Femur (tissue), 1 donor: ENCODE measurements at regions not wholly inside any gene's neighbourhood (a gene's known extent, or its start where the extent isn't known, plus 50 kb on each side); places are given as distances from the start of the nearest gene placed in this dataset.

ENCODE experiments used
- DNase-seq: peaks from one replicate; pipeline ENCODE4 v3.0.0-alpha.2; 2017

DNA sequence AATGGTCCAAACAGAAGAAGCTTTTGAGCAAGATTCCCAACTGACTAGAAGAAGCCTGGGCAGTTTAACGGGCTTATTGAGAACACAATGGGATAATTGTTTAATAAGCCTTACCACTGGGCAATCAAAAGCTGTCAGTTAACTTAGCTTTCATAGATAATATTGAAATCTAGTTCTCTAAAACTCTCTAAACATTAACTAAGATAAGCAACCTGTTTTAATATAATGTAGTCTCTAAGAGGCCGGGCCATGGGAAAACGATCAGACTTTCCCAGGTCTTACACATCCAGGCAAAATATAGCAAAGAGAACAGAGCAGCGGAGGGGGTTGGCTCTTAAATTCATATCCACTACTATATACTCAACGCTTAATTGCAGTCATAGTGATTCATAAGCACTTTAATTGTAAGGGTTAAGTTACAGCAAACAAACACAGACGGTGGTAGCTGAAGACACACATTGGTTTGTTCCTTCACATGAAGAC is 128.0 kb upstream of the FAM83B start:
- DNase-seq = no peak

DNA sequence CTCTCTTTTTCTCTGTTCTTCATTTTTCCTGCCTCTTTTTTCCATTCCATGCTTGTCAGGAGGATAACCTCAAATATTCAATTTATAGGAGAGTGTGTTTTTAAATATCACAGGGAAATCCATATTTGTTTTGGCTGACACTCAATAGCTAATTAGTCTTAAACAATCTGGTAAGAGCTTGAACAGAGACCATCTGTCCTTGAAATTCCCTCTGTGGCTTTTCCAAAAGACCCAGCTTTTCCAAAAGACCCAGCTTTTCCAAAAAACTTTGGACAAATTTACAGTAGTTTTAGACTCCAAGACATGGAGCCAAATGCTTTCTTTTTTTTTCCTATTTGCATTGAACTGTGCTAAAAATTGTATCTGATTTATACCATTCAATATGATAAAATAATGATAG is 127.4 kb upstream of the FAM83B start:
- no peak for DNase-seq

DNA sequence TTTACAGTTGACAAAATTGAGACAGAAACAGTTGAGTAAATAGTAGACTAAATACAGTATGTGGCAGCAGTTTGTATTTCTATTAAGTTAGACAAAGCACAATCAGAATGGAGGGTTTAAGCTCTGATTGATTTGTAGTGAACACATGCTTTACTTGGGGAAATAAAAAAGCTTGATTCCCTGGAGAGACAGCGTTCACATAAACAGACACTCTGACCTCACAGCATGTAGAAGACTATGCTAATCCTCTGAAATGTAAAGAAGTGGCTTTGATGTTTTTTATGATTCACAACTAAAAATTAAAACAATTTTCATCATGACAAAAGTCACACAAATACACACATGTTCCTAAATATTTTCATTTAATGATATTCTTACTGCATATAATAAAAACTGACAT is 126.9 kb upstream of the FAM83B start:
- no peak for DNase-seq

DNA sequence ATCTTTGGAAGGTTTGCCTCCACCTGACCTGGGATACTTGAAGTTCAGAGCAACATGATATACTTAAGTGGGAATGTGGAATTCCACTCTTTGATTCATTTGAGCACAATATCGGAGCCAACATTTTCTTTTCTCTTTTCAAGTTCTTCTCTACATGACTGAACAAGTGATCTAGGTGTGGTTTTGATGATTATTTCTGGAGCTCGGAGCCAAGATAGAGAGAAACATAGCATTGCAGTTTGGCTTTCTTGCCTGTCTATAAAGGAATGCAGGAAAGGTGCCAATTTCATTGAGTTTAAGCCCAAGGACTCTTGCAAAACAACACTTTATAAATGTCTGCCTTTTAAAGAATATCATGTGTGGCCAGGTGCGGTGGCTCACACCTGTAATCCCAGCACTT is 124.2 kb upstream of the FAM83B start:
- DNase-seq = no peak

DNA sequence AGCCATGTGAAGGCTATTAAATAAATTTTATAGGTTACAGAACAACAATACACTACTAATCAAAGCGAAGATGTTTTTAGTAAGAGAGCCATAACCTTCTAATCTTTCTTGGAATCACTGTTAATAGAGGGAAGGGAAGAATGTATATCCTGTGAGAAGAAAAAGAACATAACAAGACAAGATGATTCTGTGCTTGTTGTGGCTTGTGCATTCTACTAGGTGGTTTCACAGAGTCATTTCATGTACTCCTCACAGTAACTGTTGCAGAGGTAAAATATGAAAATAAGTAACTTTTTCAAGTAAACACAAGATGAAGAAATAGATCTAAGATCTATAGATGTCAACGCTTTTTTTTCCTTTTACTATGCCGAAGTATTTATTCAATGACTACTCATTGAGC is 116.9 kb upstream of the FAM83B start:
- DNase-seq = no peak

DNA sequence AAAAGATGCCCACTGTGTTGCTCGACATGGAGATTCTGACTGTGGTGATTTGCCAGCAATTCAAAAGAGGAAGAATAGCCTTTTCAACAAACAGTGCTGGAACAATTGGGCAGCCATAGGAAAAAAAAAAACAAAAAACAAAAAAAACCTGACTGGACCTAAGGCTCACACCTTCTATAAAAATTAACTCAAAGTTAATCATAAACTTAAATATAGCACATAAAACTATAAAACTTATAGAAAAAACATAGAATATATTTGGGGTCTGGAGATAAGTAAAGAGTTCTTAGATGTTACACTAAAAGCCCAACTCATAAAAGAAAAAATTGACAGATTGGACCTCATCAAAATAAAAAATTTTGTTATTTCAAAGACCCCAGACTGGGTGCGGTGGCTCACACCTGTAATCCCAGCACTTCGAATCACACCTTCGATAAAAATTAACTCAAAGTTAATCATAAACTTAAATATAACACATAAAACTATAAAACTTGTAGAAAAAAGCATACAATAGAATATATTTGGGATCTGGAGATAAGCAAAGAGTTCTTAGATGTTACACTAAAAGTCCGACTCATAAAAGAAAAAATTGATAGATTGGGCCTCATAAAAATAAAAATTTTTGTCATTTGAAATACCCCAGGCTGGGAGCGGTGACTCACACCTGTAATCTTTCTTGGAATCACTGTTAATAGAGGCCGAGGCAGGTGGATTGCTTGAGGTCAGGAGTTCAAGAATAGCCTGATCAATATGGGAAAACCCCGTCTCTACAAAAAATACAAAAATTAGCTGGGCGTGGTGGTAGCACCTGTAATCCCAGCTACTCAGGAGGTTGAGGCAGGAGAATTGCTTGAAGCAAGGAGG is 115.6 kb upstream of the FAM83B start:
- no peak for DNase-seq

DNA sequence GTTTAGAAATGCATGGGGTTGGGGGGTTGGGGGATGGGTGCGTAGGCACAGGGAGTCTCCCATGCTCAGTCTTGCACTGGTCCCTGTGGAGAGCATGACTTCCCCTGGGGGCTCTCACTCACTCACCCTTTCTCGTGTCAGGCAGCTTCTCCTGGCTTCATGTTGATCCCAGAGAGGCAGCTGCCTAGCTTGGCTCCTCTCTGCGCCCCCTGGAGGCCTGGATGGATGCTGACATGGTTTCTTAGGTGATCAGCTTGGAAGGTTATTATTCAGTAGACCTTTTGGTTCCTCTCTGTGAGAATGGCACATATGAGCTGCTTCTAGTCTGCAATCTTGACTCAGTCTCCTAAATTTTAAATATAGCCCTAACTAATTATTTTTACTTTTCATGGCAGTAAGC is 109.3 kb upstream of the FAM83B start:
- DNase-seq = no peak

DNA sequence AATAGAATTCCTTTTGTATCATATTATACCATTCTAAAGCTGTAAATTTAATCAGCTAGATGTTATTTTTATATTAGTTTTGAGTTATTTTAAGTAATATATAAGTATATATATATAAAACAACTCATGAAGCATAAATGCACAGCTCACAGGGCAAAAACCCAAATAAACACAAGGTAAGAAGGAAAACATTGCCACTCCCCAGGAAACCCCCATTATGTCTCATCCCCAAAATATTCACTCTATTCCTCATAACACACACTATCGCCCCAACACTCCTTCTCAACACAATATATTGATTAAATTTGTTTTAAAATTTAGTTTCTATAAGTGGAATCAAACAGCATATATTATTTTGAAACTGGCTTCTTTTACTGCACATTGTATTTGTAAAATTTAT is 98.6 kb upstream of the FAM83B start:
- no peak for DNase-seq

DNA sequence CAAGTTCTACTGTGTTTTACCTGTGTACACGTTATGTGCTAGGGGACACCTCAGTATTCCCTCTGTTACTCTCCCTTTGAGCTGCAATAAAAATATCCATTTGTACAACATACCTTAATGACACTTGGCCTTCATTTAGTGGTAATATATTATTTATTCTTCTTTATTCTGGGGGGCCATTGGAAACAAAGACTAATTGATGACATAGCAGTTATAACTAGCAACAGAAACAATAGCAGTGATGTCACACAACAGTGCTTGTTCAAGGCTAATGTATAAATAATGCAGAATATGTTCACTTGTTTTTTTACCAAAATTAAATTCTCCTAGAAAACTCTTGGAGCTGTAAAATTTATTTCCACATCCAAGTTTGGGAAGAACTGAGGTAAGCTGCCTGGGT is 92.2 kb upstream of the FAM83B start:
- no peak for DNase-seq

DNA sequence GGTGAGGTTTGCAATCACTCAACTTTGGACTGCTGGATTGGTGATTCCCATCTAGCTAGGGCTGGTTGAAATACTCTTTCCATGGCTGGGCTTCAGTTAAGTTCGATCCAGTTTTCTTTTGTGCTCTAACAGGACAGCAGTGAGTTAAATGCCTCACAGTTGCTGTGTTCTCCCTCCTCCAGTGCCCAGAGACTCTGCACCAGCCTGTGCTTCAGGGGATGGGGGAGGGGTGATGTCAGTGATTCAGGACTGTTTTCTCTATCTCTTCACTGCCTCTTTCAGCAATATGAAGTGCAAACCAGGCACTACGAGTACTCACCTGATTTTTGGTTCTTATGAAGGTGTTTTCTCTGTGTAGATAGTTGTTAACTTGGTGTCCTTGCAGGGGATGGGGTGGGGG is 88.2 kb upstream of the FAM83B start:
- DNase-seq = no peak

DNA sequence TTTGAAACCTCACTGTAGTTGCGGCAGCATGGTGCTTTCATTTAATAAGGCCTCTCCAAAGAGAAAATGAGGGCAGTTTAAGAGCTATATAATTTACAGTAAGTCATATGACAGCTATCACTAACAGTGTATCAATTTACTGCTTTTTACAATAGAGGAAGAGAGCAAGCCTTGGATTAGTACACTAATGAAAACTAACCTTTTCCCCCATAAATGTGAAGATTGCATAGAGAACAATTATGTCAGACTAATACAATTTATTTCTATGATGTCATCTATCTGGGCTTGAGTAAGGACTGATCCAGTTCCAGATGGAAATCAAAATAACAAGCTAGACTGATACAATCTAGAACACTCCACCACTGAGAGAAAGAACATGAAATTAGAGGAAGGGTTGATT is 78.1 kb upstream of the FAM83B start:
- DNase-seq = no peak

DNA sequence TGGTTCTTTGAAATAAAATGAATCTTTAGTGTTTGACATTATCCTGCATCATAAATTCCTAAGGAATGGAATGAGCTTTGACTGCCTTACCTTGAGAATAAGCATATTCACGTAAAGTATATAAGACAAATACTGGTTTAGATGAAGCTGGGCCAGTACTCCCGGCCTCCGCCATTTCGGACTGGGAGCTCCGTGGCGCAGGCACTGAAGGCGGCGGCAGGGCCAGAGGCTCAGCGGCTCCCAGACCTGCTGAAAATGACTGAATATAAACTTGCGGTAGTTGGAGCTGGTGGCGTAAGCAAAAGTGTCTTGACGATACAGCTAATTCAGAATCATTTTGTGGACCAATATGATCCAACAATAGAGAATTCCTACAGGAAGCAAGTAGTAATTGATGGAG is 76.2 kb upstream of the FAM83B start:
- no peak for DNase-seq

DNA sequence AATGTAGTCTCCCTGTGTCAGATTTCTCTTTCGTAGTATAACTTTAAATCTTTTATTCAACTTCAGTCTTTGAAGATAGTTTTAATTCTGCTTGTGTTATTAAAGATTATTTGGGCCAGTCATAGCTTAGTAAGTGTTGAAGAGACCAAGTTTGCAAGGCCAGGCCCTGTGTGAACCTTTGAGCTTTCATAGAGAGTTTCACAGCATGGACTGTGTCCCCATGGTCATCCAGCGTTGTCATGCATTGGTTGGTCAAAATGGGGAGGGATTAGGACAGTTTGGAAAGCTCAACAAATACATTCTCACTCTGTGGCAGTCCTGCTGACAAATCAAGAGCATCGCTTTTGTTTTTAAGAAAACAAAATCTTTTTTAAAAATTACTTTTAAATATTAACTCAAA is 74.6 kb upstream of the FAM83B start:
- DNase-seq = no peak

DNA sequence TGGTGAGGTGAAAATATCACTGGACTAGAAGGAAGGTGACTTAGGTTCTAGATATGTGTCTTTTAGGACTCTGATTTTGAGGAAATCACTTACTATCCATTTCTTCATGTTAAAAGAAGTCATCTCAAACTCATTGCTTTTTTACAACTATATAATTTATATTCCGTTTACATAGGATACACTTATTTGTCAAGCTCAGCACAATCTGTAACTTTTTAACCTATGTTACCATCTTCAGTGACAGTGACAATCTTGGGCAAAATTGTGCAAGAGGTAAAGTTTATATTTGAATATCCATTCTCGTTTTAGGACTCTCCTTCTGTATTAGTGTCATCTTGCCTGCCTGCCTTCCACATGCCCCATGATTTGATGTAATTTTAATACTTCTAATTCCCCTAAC is 74.0 kb upstream of the FAM83B start:
- DNase-seq = no peak

DNA sequence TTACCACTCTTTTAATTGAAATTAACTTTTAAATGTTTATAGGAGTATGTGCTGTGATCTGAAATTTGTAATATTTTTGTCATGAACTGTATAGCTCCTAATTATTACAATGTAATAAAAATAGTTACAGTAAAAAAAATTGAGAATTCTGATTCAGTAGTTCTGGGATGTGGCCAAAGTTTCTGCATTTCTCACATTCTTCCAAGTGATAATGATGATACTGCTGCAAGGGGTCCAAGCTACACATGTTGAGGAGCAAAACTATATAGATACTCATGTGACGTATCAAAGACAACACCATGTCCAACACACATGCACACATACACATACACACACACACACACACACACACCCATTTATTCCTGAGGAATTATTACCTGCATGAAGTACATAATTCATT is 71.0 kb upstream of the FAM83B start:
- no peak for DNase-seq

DNA sequence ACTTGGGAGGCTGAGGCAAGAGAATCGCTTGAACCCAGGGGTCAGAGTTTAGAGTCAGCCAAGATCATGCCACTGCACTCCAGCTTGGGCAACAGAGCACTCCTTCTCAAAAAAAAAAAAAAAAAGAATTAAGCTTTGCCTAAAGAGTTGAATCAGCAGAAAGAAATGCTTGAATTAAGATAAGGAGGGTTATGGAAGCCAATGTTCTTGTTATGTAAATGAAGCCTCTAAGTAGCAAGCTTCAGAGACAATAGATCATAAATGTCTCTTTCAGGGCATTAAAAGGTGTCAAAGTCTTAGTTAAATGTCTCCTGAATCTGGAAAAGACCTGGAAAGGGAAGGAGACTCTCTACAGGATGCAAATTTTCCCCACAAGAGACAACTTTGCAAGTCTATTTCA is 69.7 kb upstream of the FAM83B start:
- DNase-seq = no peak

DNA sequence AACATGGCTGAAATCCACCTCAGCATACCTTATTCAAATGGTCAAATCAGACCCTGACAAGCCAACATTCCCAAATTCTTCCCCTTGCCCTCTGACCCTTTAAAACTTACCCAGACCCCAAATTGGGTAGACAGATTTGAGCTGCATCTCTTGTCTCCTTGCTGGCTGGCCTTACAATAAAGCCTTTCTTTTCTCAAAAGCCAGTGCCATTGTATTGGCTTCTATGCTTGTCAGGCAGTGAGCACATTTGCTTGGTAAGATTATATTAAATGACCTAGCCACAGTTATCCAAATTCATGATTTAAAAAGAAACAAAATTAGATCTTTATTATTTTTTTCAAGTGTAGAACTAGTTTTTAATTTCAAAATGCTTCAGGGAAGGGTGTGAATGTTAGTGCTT is 67.8 kb upstream of the FAM83B start:
- no peak for DNase-seq

DNA sequence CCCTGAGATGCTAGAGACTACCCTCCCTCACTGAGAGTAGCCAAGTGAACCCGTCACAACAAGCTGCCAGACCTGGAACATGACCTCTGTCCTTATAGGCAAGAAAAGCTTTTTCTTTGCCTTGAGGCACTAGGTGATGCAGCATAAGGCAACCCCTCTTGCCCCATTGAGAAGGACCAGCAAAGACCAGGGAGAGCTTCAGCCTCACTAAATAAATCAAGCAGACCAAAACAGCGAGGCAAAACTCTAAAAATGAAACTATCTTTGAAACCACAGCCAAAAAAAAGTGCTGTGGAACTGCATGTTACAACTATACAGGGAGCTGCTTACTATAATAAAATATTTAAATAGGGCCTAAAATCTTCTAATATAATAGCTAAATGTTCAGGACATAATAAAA is 62.6 kb upstream of the FAM83B start:
- DNase-seq = no peak

DNA sequence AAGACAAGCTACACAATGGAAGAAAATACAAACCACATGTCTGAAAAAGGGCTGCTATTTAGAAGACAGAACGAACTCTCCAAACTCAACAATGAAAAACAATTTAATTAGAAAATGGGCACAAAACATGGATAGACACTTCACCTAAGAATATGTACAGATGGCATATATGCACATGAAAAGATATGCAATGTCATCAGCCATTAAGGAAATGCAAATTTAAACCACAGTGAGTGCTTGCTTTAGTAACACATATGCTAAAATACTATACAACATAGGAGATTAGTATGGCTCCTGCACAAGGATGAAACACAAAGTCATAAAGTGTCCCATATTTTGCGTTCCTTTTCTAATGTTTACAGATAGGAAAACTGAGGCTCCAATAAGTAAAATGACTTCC is 60.4 kb upstream of the FAM83B start:
- DNase-seq = no peak

DNA sequence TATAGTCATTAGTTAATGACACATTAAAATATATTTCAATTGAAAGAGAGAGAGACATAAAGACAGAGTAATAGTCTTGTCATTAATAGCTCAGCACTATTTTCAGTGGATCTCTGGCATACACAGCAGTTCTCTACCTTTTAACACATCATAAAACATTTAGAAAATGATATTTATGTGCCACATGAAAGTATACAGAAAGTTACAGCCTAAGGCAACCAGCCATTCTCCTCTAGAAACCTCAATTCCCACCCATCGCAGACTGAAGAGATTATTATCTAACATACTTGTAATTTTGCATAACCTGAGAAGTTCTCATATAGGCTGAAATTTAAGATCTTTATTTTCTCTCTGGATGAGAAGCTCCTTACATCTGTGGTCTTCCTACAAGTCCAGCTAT is 58.7 kb upstream of the FAM83B start:
- DNase-seq = no peak
